AG10803 (cell line): ENCODE measurements at regions not wholly inside any gene's neighbourhood (a gene's known extent, or its start where the extent isn't known, plus 50 kb on each side); places are given as distances from the start of the nearest gene placed in this dataset.

ENCODE experiments used
- DNase-seq: peaks from one replicate; pipeline ENCODE4 v3.0.0; 2010; ENCODE audit warnings: low read depth
- H3K4me3 ChIP-seq: 2 replicates; pipeline ENCODE4 v1.5.1; 2011; ENCODE audit warnings: mild to moderate bottlenecking, low read length, control low read depth
- TF ChIP-seq, protein P1 (sequence below): conservative IDR thresholded peaks from 2 replicates; pipeline ENCODE4 v1.5.1; 2011; ENCODE audit warnings: mild to moderate bottlenecking, low read length, control low read depth, inconsistent platforms

DNA sequence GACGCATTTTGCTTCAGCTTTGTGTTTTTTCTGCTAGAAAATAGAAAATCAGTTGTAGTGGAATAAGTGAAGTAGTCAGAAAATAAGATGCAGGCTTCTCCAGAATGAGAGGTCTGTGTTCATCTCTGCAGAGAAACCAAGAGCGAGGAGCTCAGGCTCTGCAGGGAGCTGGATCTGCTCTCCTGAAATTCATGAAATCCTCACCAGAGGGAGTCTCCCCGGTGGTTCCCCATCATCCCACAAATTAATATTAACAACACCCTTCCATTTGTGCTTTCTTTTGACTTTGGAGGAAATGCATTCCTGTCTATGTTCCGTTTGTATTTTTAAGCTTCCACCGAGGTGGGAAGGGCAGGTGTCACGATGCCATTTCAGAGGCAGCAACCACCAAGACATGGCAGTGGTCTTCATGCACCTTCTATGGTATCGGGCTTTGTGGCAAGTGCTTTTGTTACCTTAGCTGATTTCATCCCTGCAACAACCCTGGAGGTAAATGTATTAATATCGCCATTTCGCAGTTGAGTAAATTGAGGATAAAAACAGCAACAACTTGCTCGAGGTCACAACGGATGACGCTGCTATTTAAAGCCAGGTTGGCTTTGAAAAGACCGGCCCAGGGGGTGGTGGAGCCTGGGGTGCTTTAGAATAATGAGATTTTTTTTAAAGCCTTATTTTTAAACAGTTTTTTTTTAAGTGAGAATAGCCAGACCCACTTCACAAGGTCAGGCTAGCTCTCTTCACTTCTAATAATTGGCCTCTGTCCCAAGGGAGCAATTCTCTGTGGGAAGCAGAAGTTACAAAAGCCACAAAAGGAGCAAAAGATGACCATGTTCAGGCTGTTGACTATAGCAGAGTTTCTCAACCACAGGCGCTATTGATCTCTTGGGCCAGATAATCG lies 367.6 kb upstream of the ERCC4 start:
- H3K4me3 ChIP-seq = no peak overlapping the region
- TF ChIP-seq, protein P1, sequence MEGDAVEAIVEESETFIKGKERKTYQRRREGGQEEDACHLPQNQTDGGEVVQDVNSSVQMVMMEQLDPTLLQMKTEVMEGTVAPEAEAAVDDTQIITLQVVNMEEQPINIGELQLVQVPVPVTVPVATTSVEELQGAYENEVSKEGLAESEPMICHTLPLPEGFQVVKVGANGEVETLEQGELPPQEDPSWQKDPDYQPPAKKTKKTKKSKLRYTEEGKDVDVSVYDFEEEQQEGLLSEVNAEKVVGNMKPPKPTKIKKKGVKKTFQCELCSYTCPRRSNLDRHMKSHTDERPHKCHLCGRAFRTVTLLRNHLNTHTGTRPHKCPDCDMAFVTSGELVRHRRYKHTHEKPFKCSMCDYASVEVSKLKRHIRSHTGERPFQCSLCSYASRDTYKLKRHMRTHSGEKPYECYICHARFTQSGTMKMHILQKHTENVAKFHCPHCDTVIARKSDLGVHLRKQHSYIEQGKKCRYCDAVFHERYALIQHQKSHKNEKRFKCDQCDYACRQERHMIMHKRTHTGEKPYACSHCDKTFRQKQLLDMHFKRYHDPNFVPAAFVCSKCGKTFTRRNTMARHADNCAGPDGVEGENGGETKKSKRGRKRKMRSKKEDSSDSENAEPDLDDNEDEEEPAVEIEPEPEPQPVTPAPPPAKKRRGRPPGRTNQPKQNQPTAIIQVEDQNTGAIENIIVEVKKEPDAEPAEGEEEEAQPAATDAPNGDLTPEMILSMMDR = no peak
- DNase-seq = no peak

- TF ChIP-seq, protein P1 = no peak
- H3K4me3 ChIP-seq = no peak overlapping the region
- no peak for DNase-seq
Measured at GRCh38 chr16:13552960-13553257, 367.0 kb upstream of the ERCC4 start.

- TF ChIP-seq, protein P1 = no peak
- DNase-seq = no peak
- no peak overlapping the region for H3K4me3 ChIP-seq
Measured at GRCh38 chr16:13553453-13553985, 366.4 kb upstream of the ERCC4 start.

DNA sequence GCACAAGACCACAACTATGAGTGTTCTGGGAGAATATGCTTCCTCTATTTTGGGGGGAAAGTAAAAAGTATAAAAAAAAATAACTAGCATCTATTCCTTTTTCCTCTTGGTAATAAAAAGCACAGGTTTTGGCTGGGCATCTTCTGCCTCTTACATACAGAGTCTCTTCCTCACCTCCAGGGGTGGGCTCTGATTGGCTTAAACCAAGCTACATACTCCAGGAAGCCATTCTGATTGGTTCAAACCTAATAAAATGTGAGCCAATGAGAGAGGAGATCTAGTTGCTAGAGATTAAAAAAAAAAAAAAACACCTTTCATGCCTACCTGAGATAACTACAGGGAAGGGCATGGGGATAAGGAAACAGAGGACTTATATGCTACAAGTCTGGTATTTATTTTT lies 365.9 kb upstream of the ERCC4 start:
- DNase-seq = no peak
- no peak overlapping the region for H3K4me3 ChIP-seq
- TF ChIP-seq, protein P1 = no peak

GRCh38 chr16:13554643-13555042 lies 365.3 kb upstream of the ERCC4 start:
- TF ChIP-seq, protein P1 = no peak
- no peak overlapping the region for H3K4me3 ChIP-seq
- DNase-seq = no peak

GRCh38 chr16:13557418-13557817 lies 362.5 kb upstream of the ERCC4 start:
- no peak overlapping the region for H3K4me3 ChIP-seq
- no peak for DNase-seq
- TF ChIP-seq, protein P1 = no peak

DNA sequence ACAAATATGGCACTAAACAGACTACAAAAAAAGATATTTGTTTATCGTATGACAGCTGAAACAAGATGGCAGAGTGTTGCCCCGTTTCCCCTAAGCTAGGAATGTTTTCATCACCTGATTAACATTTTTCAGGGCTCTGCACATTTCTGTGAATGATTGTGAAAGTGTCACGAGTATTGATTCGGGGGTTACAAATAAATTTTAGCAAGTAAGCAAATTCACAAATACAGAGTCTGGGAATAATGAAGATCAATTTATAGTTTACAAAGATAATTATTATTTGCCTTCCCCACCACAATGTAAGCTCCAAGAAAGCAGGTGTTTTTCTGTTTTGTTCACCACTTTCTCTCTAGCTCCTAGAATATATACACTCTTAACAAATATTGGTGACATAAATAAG lies 361.2 kb upstream of the ERCC4 start:
- TF ChIP-seq, protein P1 = no peak
- no peak for DNase-seq

More for the DNA sequence above, 361.2 kb upstream of the ERCC4 start:
- no peak overlapping the region for H3K4me3 ChIP-seq
